Osteoblast (primary cell): ENCODE measurements at regions not wholly inside any gene's neighbourhood (a gene's known extent, or its start where the extent isn't known, plus 50 kb on each side); places are given as distances from the start of the nearest gene placed in this dataset.

Source experiments
- DNase-seq: peaks from one replicate; pipeline ENCODE4 v3.0.0; 2011; ENCODE audit warnings: low spot score, mixed read lengths; ENCODE audit not compliant: insufficient read length; ENCODE audit errors: missing footprints
- H2AFZ ChIP-seq: 2 replicates; pipeline ENCODE4 v1.6.0; 2011; ENCODE audit warnings: mild to moderate bottlenecking, low read length
- H3K27ac ChIP-seq: 2 replicates; pipeline ENCODE4 v1.5.1; 2011; ENCODE audit warnings: mild to moderate bottlenecking, low read depth, low read length, moderate library complexity
- H3K27me3 ChIP-seq: 2 replicates; pipeline ENCODE4 v1.6.0; 2012; ENCODE audit warnings: mild to moderate bottlenecking, control low read depth, inconsistent platforms, low read length, moderate library complexity; ENCODE audit not compliant: insufficient read depth
- H3K36me3 ChIP-seq: 2 replicates; pipeline ENCODE4 v1.5.1; 2011; ENCODE audit warnings: mild to moderate bottlenecking, low read length, control low read depth, moderate library complexity; ENCODE audit not compliant: insufficient read depth
- H3K4me1 ChIP-seq: 2 replicates; pipeline ENCODE4 v1.5.1; 2011; ENCODE audit warnings: mild to moderate bottlenecking, low read length, control low read depth, moderate library complexity; ENCODE audit not compliant: insufficient read depth
- H3K4me2 ChIP-seq: 2 replicates; pipeline ENCODE4 v1.6.0; 2011; ENCODE audit warnings: mild to moderate bottlenecking, low read length; ENCODE audit not compliant: insufficient read depth
- H3K4me3 ChIP-seq: fragments of 200-600 bp; sonication (generic); 3 replicates; pipeline ENCODE4 v1.5.1; 2012; ENCODE audit warnings: mild to moderate bottlenecking, low read length, inconsistent platforms; ENCODE audit not compliant: insufficient read depth
- H3K79me2 ChIP-seq: 2 replicates; pipeline ENCODE4 v1.6.0; 2012; ENCODE audit warnings: mild to moderate bottlenecking, low read length, control low read depth, inconsistent platforms; ENCODE audit not compliant: insufficient read depth
- H3K9me3 ChIP-seq: 2 replicates; pipeline ENCODE4 v1.5.1; 2011; ENCODE audit warnings: low read depth, low read length, control low read depth
- H4K20me1 ChIP-seq: 2 replicates; pipeline ENCODE4 v1.6.0; 2012; ENCODE audit warnings: mild to moderate bottlenecking, low read length, control low read depth; ENCODE audit not compliant: insufficient read depth
- CTCF ChIP-seq: IDR thresholded peaks from 2 replicates; pipeline ENCODE4 v1.5.1; 2011; ENCODE audit warnings: mild to moderate bottlenecking, low read depth, low read length, moderate library complexity; ENCODE audit errors: extremely low read depth

DNA sequence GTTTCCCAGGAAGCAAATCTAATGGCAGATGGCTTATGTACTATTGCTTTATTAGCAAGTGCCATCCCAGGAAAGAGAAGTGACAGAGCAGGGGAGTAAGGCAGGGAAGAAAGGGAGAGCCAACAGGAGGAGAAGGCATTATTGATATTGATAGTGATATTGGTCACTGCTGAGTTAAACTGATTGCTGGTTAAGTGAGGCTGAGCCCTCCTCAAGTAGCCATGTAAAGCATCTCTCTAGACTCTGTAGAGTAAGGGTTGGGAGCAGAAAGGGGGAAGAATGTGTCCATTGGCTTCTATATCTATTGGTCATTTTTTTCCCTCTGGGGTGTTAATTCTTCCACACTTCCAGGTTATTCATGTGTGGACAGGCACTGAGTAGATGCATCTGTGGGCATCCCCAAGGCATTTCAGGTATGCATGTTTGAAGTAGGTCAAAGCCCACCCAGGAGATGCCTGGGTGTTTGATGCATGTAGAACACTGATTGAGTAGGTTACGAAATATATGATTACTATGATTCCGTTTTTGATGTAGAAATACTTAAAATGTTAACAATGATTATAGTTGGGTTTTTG, 290.5 kb upstream of the DPYD start:
- Histone ChIP-seq H3K27ac (no peak overlapping the region), H3K4me3 (no peak overlapping the region)
- DNase-seq, result no peak

GRCh38 chr1:98210563-98210962, 289.7 kb upstream of the DPYD start:
- Histone ChIP-seq H3K27me3 (no peaks in the 10 kb centered on the region), H3K9me3 (no peaks in the 10 kb centered on the region), H2AFZ (peak overlapping the region; percentile 32), H3K4me1 (peaks cover 24% of the 10 kb centered on the region), H3K4me2 (peak overlapping the region; percentile 75), H3K79me2 (no peaks in the 10 kb centered on the region), H4K20me1 (no peaks in the 10 kb centered on the region), H3K4me3 (peak overlapping the region; percentile 39), H3K27ac (peak overlapping the region; percentile 59), H3K36me3 (no peaks in the 10 kb centered on the region)
- TF ChIP-seq CTCF, result no peak
- DNase-seq, result no peak

More for the DNA sequence above, 290.5 kb upstream of the DPYD start:
- Histone ChIP-seq H2AFZ (peak overlapping the region; percentile 42), H3K9me3 (no peaks in the 10 kb centered on the region), H3K79me2 (no peaks in the 10 kb centered on the region), H3K36me3 (no peaks in the 10 kb centered on the region), H3K4me1 (peaks cover 24% of the 10 kb centered on the region), H3K4me2 (no peak overlapping the region), H4K20me1 (no peaks in the 10 kb centered on the region), H3K27me3 (no peaks in the 10 kb centered on the region)
- no peak for TF ChIP-seq CTCF

DNA sequence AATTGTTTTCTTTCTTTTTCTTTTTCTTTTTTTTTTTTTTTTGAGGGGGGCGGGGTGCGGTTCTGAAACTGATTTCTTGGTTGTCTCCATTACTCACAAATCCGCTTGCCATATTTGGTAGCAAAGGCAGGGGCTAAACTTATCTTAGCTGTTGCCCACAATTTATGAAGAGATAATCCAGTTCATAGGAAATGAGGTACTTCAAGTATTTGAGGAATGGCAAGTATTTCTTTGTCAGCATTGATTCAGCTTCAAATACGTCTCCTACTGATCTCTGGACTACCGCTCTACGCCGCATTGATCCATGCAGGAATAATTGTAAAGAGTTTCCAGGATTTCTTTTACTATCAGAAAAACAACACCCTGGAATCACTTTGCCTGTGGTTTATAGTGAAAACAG, 289.2 kb upstream of the DPYD start:
- peak; percentile 47 for DNase-seq
- Histone ChIP-seq H3K4me2 (peak overlapping the region; percentile 75), H3K4me3 (peak overlapping the region; percentile 39), H3K9me3 (no peaks in the 10 kb centered on the region), H4K20me1 (no peaks in the 10 kb centered on the region), H3K4me1 (peaks cover 24% of the 10 kb centered on the region), H3K36me3 (no peaks in the 10 kb centered on the region), H2AFZ (peak overlapping the region; percentile 32), H3K27ac (peak overlapping the region; percentile 59), H3K27me3 (no peaks in the 10 kb centered on the region), H3K79me2 (no peaks in the 10 kb centered on the region)
- TF ChIP-seq CTCF, result no peak

GRCh38 chr1:98205291-98206017, 284.6 kb upstream of the DPYD start:
- no peaks in the 10 kb centered on the region for H3K9me3 ChIP-seq
- no peak overlapping the region for H2AFZ ChIP-seq
- no peak overlapping the region for H3K4me3 ChIP-seq
- DNase-seq, result no peak
- H3K27me3 ChIP-seq, result no peaks in the 10 kb centered on the region
- H3K4me2 ChIP-seq, result no peak overlapping the region
- H4K20me1 ChIP-seq, result no peaks in the 10 kb centered on the region
- no peaks in the 10 kb centered on the region for H3K79me2 ChIP-seq
- H3K4me1 ChIP-seq, result peaks cover 30% of the 10 kb centered on the region
- H3K27ac ChIP-seq, result no peak overlapping the region
- no peak for TF ChIP-seq CTCF
- no peaks in the 10 kb centered on the region for H3K36me3 ChIP-seq
